ENCODE measurements at regions not wholly inside any gene's neighbourhood (a gene's known extent, or its start where the extent isn't known, plus 50 kb on each side); places are given as distances from the start of the nearest gene placed in this dataset.

DNA sequence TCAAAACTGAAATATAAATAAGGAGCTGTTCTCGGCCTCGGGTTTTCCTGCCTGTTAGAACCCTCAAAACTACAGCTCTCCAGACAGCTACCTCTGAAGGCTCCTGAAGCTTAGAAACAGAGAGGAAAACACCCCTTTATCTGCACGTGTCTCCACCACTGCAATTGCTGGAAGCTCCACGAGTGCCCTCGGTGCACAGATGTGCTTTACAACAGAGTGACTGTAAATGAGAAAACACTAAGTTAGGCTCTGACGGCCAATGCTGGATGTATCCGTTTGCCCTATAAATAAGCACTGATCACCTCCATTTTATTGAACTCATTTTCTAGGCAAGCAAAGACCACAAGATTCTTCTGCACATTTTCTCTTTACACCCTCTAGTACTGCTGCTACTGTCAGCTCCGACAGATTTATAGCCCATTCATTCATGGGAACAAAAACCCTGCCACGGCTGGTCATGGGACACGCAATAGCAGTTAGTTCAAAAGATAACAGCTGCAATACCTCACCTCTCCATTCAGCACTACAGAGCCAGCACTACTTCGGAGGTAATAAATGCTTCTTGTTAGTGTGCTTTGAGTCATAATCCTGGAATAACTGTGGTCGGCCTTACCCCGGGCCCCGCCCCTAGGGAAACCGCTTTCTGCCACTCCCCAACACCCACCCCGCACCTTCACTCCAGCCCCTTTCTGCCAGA, 241.1 kb upstream of the ZNF507 start:
- TF ChIP-seq, protein P1, sequence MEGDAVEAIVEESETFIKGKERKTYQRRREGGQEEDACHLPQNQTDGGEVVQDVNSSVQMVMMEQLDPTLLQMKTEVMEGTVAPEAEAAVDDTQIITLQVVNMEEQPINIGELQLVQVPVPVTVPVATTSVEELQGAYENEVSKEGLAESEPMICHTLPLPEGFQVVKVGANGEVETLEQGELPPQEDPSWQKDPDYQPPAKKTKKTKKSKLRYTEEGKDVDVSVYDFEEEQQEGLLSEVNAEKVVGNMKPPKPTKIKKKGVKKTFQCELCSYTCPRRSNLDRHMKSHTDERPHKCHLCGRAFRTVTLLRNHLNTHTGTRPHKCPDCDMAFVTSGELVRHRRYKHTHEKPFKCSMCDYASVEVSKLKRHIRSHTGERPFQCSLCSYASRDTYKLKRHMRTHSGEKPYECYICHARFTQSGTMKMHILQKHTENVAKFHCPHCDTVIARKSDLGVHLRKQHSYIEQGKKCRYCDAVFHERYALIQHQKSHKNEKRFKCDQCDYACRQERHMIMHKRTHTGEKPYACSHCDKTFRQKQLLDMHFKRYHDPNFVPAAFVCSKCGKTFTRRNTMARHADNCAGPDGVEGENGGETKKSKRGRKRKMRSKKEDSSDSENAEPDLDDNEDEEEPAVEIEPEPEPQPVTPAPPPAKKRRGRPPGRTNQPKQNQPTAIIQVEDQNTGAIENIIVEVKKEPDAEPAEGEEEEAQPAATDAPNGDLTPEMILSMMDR (IDR thresholded peaks at IDR 0.05), result no peak
- TF ChIP-seq POLR2A (IDR thresholded peaks at IDR 0.05), result no peak
